ENCODE measurements at regions not wholly inside any gene's neighbourhood (a gene's known extent, or its start where the extent isn't known, plus 50 kb on each side); places are given as distances from the start of the nearest gene placed in this dataset.

DNA sequence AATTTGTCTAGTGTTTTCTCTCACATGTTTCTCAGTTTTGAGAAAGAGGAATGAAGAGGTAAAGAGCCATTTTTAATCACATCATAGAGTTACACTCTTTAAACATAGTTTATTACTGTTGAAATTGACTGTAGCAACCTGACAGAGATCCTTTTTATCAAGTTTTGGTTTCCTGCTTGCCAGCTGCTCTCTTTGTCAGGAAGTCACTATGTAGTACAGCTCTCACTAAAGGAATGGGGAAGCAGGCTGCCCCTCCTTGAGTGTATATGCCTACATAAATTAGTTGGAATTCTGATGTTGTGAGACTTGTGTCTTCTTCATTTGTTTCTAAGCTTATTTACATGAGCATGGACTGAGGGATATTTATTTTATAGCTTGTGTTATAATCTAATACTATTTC lies 1274.0 kb upstream of the CELF2 start:
- TF ChIP-seq, protein P1, sequence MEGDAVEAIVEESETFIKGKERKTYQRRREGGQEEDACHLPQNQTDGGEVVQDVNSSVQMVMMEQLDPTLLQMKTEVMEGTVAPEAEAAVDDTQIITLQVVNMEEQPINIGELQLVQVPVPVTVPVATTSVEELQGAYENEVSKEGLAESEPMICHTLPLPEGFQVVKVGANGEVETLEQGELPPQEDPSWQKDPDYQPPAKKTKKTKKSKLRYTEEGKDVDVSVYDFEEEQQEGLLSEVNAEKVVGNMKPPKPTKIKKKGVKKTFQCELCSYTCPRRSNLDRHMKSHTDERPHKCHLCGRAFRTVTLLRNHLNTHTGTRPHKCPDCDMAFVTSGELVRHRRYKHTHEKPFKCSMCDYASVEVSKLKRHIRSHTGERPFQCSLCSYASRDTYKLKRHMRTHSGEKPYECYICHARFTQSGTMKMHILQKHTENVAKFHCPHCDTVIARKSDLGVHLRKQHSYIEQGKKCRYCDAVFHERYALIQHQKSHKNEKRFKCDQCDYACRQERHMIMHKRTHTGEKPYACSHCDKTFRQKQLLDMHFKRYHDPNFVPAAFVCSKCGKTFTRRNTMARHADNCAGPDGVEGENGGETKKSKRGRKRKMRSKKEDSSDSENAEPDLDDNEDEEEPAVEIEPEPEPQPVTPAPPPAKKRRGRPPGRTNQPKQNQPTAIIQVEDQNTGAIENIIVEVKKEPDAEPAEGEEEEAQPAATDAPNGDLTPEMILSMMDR (IDR thresholded peaks at IDR 0.05) = no peak
- no peak for TF ChIP-seq POLR2A (IDR thresholded peaks at IDR 0.05)

Measured in thyroid gland (tissue), 4 donors.